ENCODE measurements at regions not wholly inside any gene's neighbourhood (a gene's known extent, or its start where the extent isn't known, plus 50 kb on each side); places are given as distances from the start of the nearest gene placed in this dataset.

DNA sequence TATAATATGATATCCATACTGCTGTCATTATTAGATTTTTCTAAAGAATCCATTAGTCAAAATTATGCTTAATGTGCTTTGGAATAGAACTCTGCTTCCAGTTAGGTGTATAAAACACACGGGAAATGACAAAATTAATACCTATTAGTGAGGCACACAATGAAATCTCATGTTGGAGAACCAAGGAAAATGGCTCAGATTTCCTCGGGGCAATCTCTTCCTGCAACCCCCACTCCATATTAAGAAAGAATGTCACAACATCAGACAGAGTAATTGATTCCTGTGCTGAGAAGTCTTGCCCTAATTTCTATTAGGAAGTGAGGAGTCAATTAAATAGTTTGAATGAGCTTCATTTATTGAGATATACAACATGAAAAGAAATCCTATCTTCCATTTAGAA is 299.8 kb upstream of the KITLG start:
- no peak for TF ChIP-seq EZH2 (optimal IDR thresholded peaks at IDR 0.05; ENCODE audit: low read depth, low read length)
- no peak for TF ChIP-seq EZH2phosphoT487 (IDR thresholded peaks at IDR 0.05; ENCODE audit: low read length)
- TF ChIP-seq, protein P1, sequence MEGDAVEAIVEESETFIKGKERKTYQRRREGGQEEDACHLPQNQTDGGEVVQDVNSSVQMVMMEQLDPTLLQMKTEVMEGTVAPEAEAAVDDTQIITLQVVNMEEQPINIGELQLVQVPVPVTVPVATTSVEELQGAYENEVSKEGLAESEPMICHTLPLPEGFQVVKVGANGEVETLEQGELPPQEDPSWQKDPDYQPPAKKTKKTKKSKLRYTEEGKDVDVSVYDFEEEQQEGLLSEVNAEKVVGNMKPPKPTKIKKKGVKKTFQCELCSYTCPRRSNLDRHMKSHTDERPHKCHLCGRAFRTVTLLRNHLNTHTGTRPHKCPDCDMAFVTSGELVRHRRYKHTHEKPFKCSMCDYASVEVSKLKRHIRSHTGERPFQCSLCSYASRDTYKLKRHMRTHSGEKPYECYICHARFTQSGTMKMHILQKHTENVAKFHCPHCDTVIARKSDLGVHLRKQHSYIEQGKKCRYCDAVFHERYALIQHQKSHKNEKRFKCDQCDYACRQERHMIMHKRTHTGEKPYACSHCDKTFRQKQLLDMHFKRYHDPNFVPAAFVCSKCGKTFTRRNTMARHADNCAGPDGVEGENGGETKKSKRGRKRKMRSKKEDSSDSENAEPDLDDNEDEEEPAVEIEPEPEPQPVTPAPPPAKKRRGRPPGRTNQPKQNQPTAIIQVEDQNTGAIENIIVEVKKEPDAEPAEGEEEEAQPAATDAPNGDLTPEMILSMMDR (IDR thresholded peaks at IDR 0.05; ENCODE audit: low read length), result no peak
- Histone ChIP-seq H3K36me3 (replicated peaks; ENCODE audit: insufficient read depth, low read length) (no peaks in the 10 kb centered on the region), H3K9me2 (replicated peaks; ENCODE audit: insufficient read depth, low read length) (no peaks in the 10 kb centered on the region), H3F3A (ENCODE audit: insufficient read depth, low read length) (no peaks in the 10 kb centered on the region), H3K9me3 (replicated peaks; ENCODE audit: insufficient read depth, low read length) (no peaks in the 10 kb centered on the region), H3K9ac (ENCODE audit: low read length) (no peak overlapping the region), H3K79me2 (ENCODE audit: low read length) (no peaks in the 10 kb centered on the region), H2AFZ (ENCODE audit: low read length) (no peak overlapping the region), H4K20me1 (ENCODE audit: insufficient read depth, low read length) (no peaks in the 10 kb centered on the region), H3K4me1 (ENCODE audit: low read length) (peaks cover 7% of the 10 kb centered on the region), H3K27ac (ENCODE audit: low read length) (no peak overlapping the region), H3K4me3 (ENCODE audit: low read length) (no peak overlapping the region), H3K4me2 (ENCODE audit: low read depth, low read length) (no peak overlapping the region), H3K27me3 (replicated peaks; ENCODE audit: insufficient read depth, low read length) (no peaks in the 10 kb centered on the region)
- DNase-seq, result no peak

DNA sequence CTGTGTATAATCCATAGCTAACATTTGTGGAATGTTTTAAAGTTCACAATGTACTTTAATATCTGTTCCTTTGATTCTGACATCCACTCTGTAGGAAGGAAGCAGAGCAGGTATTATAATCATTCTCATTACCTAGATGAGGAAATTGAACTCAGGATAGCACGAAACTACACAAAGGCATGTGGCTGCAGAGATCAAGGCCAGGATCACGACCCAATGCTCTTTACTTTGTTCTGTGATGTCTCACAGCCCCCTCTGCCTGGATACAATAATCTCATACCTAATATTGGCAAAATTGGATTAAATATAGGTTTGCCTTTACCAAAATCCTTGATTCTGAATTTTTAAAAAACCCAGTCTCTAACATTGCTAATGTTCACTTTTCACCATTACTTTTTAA is 298.0 kb upstream of the KITLG start:
- H3K4me3 ChIP-seq (ENCODE audit: low read length), result no peak overlapping the region
- H3K27ac ChIP-seq (ENCODE audit: low read length), result no peak overlapping the region
- no peaks in the 10 kb centered on the region for H3F3A ChIP-seq (ENCODE audit: insufficient read depth, low read length)
- no peaks in the 10 kb centered on the region for H3K27me3 ChIP-seq (replicated peaks; ENCODE audit: insufficient read depth, low read length)
- H3K79me2 ChIP-seq (ENCODE audit: low read length), result no peaks in the 10 kb centered on the region
- no peaks in the 10 kb centered on the region for H3K9me3 ChIP-seq (replicated peaks; ENCODE audit: insufficient read depth, low read length)
- no peaks in the 10 kb centered on the region for H3K36me3 ChIP-seq (replicated peaks; ENCODE audit: insufficient read depth, low read length)
- H4K20me1 ChIP-seq (ENCODE audit: insufficient read depth, low read length), result no peaks in the 10 kb centered on the region
- no peak for DNase-seq
- H3K4me2 ChIP-seq (ENCODE audit: low read depth, low read length), result no peak overlapping the region
- no peaks in the 10 kb centered on the region for H3K9me2 ChIP-seq (replicated peaks; ENCODE audit: insufficient read depth, low read length)
- no peak overlapping the region for H3K9ac ChIP-seq (ENCODE audit: low read length)
- H3K4me1 ChIP-seq (ENCODE audit: low read length), result 0 out of 2 replicates have a peak, but pooled peaks cover 4% of the 10 kb centered on the region
- H2AFZ ChIP-seq (ENCODE audit: low read length), result no peak overlapping the region
- TF ChIP-seq, protein P1 (IDR thresholded peaks at IDR 0.05; ENCODE audit: low read length), result no peak
- TF ChIP-seq EZH2phosphoT487 (IDR thresholded peaks at IDR 0.05; ENCODE audit: low read length) (no peak), EZH2 (optimal IDR thresholded peaks at IDR 0.05; ENCODE audit: low read depth, low read length) (no peak)

- DNase-seq, result no peak
- H3K9ac ChIP-seq (ENCODE audit: low read length), result no peak overlapping the region
- H3K9me2 ChIP-seq (replicated peaks; ENCODE audit: insufficient read depth, low read length), result no peaks in the 10 kb centered on the region
- no peaks in the 10 kb centered on the region for H3K4me1 ChIP-seq (ENCODE audit: low read length)
- no peak overlapping the region for H2AFZ ChIP-seq (ENCODE audit: low read length)
- no peaks in the 10 kb centered on the region for H4K20me1 ChIP-seq (ENCODE audit: insufficient read depth, low read length)
- no peaks in the 10 kb centered on the region for H3K27me3 ChIP-seq (replicated peaks; ENCODE audit: insufficient read depth, low read length)
- no peaks in the 10 kb centered on the region for H3K36me3 ChIP-seq (replicated peaks; ENCODE audit: insufficient read depth, low read length)
- no peaks in the 10 kb centered on the region for H3F3A ChIP-seq (ENCODE audit: insufficient read depth, low read length)
- TF ChIP-seq EZH2phosphoT487 (IDR thresholded peaks at IDR 0.05; ENCODE audit: low read length) (no peak), EZH2 (optimal IDR thresholded peaks at IDR 0.05; ENCODE audit: low read depth, low read length) (no peak)
- TF ChIP-seq, protein P1 (IDR thresholded peaks at IDR 0.05; ENCODE audit: low read length), result no peak
- no peak overlapping the region for H3K27ac ChIP-seq (ENCODE audit: low read length)
- no peak overlapping the region for H3K4me3 ChIP-seq (ENCODE audit: low read length)
- H3K79me2 ChIP-seq (ENCODE audit: low read length), result no peaks in the 10 kb centered on the region
- no peaks in the 10 kb centered on the region for H3K9me3 ChIP-seq (replicated peaks; ENCODE audit: insufficient read depth, low read length)
- no peak overlapping the region for H3K4me2 ChIP-seq (ENCODE audit: low read depth, low read length)
Measured at GRCh38 chr12:88876857-88877256, 296.6 kb upstream of the KITLG start.

Data from MM.1S (cell line).